Colon (tissue), 2 donors: ENCODE measurements at regions not wholly inside any gene's neighbourhood (a gene's known extent, or its start where the extent isn't known, plus 50 kb on each side); places are given as distances from the start of the nearest gene placed in this dataset.

ENCODE experiments used
- FAIRE-seq: peaks from 2 replicates; lab custom pipeline; 2012; peaks lifted over from hg19 to GRCh38; lab: Jason Lieb, UNC
- donor health status: control.
- donor health status: control.

DNA sequence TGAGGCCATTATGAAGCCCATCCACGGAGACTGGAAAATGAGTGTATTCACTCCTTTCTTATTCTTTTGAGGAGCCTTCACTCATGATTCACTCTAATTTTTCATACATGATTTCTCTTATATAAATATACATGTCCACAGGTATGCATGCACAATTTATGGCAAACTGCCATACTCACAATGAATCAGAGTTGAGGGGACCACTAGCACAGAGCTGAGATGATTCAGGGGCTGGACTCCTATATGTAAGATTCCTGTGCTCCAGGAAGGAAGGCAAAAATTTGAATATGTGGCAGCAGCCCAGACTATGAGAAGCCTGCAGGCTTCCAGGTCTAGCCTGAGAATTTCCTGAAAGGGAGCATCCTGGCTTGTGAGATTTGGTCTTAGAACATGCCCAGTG is 484.6 kb downstream of the PRELID2 start:
- no peak for FAIRE-seq

DNA sequence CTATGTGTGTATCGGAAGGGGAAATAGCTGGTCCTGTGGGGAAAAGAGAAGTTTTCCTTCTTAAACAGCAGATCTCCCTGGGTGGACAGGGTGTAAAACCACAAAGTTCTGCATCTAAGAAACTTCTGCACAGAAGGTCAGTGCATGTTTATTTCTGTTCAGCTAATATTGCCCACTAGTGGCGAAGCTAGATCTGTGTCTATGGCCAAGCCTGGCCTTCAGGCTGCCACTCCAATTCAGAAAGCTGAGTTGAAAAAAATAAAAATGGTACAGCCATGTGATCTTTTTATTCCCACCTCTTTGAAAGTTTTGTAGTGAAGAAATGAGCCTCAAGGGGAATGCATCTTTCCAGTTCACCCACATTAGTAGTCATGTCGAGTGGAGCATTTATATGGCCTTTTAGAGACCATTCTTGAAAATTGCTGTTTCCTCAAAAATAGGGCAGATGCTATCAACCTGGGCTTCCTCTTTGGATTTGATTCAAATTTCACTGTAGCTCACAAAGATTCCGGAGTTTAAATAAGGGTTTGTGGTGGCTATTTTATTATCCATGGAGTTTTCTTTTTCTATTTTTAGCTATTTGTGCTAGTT is 488.0 kb downstream of the PRELID2 start:
- FAIRE-seq, result no peak

DNA sequence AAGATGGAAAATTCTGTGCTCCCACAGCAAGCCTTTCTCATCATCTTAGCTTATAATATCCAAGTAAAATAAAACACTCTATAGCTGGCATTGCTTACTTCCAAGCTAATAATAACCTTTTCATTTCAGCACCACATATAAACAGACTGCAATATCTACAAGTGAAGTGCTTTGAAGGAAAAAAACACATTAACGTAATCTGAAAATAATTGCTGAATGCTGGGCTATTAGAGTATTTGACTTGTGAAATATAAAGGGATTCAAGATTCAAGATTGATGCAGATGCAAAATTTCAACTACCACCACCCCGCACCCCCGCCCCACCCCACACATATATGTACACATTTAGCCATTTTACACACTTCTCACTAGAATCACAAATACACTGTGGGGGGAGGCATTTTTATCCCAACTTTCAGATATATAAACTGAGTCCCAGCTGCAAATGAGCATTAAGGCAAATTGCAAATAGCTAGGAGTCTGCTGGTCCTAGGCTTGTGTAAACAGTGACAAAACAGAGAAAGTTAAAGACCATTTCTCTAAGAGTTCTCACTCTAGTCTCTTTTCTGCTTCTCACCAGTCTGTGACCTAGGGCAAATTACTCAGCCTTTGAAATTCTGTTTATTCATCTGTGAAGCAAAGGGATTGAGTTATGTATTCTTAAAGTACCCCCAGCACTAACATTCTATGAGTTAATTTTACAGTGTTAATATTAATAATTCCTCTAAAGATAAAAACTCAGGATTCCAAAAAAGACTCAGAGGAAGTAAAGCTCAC is 489.4 kb downstream of the PRELID2 start:
- FAIRE-seq, result no peak

DNA sequence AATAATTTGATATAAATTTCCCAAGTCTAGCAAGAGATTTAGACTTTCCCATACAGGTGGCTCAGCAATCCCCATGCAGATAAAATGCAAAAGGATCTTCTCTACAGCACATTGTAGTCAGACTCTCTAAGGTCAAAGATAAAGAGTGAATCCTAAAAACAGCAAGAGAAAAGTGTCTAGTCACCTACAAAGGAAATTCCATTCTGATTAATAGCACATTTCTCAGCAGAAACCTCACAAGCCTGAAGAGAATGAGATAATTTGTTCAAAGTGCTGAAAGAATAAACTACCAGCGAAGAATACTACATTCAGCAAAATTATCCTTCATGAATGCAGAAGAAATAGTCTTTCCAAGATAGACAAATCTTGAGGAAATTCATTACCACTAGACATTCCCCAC is 493.3 kb downstream of the PRELID2 start:
- FAIRE-seq, result no peak

DNA sequence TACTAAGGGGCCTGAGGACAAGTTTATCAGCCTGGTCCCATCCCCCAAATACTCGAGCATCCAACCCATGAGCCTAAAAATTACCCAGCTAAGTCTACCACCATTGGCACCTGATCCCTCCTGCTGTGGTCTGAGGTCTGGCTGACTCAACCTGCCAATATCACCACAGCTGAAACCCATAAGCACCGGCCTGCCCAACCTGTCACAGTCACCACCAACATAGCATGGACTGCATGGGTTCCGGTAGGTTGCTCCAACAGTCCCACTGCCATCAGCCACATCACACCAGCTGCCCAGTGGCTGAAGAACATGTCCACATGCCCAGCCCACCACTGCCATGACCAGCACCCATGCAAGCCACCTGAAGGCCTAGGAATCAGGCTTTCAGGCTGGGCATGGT is 495.0 kb downstream of the PRELID2 start:
- FAIRE-seq, result no peak

DNA sequence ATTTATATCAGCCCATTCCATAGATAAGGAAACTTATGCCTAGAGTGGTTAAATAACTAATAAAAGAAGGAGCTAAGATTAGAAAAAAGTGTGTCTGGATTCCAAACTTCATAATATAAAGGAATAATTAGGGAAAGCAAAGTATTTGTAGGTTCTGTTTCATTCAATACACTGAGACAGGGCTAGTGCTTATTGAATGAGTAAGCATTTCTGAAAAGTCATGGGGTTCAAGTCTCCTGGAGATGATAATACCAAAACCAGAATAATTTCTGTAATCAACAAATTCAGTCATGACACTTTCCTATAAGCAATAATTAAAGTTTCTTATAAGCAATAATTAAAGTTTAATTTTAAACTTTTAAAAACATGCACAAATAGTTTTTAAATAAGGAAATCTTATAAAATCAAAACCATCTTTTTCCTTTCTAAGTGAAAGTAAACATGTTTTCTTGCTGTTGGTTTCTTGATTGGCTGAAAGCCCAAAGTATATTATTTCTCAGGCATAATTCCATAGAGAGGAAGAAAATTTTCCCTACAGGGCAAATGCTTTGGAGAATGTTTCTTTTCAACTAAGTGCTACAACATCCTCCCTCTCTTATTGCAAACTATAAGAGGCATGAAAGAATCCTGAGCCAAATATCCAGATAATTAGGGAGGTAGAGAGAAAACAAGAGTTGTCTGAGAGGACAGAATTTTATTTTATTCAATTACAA is 510.2 kb downstream of the PRELID2 start:
- no peak for FAIRE-seq

DNA sequence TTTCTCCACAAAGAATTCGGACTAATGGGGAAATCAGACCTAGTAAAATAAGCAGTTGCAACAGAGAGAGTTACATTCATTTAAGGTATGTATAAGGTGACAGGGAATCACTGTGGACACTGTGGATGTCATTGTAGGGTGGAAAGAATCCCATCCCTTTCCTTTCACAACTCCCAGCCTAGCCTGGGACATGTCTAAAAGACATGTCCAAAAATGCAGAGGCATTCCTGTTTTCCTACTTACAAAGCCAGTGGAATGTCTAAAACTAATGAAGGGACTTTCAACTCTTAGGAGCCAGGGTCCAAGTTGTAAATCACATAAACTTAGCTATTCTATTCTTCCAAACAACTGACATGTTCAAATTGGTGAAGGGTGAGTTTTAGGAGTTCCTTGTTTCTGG is 511.0 kb downstream of the PRELID2 start:
- FAIRE-seq, result no peak

DNA sequence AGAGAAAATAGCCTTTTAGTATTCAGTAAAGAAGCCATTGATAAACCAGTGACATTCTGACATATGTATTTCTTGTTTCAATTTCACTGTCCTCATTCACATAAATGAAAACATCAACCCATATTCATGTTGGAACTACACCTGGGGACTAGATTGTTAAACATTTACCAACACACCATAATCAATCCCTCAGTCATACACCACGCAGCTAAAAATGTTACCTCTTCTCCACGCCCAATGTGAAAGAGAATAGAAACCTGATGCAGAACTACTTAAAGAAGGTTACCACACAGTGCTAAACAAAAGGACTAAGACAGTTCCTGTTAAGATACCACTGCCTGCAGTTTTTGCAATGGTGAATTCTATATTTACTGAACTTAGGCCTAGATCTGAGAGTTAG is 518.9 kb downstream of the PRELID2 start:
- no peak for FAIRE-seq

DNA sequence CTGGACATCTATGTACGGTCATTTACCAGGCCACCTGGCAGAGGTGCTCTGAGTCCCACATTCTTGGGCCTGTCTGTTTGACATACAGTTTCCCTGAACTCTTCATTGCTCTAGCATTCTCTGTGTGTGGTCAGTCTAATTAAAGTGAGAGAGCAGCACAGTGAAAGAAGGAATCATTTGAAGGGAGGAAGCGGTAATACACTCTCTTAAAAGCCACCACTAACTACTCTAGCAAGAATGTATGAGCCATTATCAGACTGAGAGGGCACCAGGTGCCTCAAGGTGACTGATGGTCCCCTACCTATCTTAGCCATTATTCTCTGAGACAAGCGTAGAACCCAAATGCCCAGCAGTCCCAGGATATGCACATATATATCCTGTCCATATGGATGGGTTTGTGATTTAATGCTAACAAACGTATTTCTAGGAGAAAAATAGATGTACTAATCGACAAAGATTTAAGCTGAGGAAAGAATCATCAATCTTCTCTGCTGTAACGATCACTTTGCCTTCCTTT is 527.2 kb downstream of the PRELID2 start:
- no peak for FAIRE-seq

DNA sequence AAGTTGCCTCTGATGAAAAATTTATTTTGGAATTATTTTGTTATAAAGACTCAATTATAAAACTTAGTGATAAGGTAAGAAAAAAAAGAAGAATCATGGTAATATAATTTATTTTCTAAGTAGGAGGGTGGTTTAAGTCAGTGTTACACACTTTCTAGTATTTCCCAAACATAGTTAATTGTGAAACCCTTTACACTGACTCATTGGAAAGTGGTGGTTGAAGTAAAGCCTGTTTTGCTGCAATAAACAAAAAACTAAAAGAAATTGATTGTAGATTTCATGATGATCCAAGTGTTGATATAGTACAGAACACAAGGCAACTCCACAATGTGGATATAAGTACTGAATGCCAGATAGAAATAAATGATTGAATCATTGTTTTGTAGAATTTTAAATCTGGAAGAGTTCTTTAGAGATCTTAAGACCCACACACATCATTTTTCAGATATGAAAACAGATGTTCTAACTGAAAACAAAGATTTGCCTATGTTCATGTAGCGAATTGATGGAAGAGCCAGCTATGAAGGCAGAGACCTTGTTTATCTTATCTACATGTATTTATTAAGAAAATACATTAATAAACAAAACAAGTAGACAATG is 539.8 kb downstream of the PRELID2 start:
- no peak for FAIRE-seq

DNA sequence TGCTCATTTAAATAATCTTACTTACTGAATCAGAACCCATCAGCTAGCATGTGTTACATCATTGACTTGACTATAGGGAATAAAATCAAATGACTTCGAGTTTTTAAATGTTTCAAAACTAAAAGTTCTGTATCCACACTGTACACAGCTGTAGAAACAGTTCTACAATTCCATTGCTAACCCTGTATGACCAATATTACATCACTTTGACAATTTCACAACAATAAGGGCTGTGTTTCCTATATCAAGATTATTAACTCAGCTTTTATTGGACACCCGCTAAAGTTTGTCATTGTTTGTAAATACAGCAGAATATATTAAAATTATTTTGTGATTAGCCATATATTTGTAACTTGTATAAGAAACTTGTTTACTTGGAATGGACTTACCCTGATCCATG is 540.8 kb downstream of the PRELID2 start:
- FAIRE-seq, result no peak

DNA sequence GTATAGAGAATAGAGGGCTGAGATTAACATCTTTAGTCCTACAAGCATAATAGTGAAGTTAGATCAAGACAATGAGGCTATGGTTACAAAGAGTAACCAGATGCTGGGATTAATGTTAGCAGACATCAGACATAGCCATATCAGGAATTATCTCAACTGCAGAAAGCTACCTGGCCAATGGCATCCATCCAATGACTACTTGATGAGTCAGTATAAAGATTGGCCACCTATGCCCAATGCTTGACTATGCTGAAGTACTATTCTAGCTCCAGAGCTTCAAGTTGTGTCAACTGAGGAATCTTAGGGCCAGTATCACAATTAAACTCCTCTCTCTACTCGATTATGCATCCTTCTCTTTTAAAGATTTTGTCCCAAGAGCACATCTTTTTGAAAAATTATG is 541.4 kb downstream of the PRELID2 start:
- FAIRE-seq, result no peak

DNA sequence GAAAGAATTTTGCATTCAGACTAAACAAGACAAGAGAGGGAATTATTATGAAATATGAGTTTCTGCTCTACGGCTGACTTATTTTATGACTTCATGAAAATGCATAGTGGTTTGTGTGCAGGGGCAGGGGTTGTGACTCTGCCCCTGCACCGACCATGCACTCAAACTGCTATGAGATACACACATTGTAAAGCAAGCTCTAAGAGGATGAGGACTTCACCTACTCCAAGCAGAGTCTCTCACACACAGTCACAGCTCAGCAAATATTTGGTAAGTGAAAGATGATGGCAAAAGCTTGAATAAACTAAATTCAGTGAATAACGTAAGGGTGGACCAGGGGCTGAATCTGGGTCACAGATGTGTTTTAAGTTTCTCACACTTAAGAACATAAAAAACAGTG is 542.9 kb downstream of the PRELID2 start:
- no peak for FAIRE-seq

DNA sequence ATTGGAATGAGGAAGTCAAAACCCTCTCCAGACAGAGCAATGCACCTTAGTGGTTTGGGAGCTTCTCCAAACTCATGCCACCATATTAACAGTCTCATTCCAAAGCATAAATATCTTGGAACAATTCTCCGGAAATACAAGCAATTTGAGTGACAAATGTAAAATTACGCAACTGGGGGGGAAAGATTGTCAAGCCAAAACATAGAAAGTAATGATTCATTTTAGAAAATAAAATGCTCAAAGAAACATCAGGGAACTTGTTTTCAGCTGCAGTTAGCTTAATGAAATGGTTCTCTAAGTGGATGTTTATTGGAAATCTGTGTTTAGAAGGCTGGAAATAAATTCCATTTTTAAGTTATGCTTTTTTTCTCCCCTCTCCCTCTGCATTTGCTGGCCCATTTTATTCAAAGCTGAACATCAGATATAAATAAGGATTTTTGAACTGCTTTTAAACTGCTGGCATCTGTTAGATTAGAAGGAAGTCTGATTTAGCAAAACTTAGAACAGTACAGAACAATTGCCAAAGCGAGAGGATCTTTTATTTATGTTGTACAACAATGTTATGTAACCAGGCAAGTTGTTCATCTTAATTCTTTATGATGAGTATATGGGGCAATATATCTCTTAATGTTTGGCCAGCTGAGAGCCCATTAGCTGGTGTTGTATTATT is 551.9 kb downstream of the PRELID2 start:
- FAIRE-seq, result no peak

DNA sequence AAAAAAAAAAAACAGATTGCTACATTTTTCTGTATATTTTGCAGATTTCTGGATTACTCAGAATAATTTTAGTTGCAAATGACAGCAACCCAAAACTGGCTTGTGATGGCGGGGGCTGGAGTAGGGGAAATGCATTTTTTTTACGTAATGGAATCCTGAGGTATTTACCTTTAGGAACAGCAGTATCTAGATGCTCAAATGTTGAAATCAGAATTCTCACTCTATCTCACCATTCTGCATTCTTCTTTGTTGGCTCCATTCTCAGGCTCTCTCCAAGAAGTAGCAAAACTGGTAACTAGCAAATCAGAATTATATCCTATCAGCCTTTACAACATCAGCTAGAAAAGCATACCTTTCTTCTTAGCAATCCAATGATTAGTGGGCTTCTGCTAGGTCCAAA is 554.3 kb downstream of the PRELID2 start:
- FAIRE-seq, result no peak

DNA sequence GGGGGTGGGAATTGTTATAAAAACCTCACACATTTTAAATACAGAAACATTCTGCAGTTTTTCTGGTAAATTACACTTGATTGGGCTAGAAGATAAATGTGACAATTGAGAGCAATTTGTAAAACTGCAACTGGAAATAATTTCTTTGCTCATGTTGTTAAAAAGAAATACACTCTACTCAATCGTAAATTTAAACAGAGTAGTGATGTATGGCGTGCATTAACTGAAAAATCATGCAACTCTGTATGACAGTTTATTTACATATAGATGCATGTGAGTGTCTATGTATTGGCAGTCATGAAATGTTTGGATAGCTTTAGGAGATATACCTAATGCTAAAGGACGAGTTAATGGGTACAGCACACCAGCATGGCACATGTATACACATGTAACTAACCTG is 554.9 kb downstream of the PRELID2 start:
- FAIRE-seq, result no peak

DNA sequence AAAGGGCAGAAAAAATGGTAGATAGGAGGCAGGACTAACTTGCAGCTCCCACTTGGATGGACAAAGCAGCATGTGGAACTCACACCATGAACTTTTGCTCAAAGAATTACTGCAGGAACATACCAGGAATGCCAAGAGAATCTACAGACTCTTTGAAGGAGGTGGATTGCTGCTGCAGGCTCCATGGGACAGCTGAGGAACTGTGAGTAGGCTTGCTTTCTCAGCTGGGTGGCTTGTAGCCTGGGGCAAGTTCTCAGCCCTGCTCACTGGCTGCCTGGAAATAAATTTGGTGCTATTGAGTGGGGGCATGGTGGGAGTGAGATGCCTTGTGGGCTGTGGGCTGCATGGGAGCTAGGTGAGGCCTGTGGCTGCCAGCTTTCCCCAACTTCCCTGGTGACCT is 574.5 kb downstream of the PRELID2 start:
- no peak for FAIRE-seq

DNA sequence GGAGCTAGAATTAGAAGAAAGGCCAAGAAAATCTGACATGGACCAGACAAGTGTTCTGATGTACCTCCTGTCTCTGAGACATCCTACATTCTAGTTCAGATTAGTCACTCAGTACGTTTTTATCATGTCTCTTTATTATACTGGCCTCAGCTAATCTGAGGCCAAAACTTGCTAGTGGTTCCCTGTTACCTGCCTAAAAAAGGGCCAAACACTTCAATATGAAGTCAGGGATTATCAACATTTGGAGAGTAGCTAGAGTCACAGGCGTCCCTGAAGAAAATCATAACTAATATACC is 587.4 kb downstream of the PRELID2 start:
- FAIRE-seq, result no peak

DNA sequence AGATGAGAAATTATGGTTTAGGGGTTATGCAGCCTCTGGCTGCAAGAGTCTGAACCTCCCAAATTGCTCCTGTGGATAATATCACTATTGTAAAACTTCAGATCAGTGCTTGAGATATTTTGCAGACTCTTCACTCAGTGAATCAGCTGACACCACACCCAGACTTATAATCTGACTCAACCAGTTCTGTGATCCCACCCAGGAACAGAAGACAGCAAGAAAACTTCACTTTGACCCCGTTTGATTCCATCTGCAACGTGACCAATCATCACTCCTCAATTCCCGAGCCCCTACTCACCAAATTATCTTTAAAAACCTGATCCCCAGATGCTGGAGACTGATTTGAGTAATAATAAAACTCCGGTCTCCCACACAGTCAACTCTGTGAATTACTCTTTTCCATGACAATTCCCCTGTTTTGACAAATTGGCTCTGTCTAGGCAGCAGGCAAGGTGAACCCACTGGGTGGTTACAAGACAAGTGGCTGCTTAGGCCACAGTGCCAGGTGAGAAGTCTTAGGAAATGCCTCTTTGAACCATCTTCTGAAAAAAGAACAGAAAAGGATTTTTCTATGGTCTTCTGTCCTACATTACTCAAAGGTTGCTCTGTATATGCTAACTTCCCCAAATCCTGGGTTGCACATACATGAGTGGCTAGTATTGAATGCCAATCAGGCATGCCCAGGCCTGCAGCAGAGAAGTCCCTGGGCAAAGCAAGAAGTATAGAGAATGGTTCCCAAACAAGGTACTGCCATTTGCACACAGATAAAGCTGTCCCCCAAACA is 588.0 kb downstream of the PRELID2 start:
- FAIRE-seq, result no peak

DNA sequence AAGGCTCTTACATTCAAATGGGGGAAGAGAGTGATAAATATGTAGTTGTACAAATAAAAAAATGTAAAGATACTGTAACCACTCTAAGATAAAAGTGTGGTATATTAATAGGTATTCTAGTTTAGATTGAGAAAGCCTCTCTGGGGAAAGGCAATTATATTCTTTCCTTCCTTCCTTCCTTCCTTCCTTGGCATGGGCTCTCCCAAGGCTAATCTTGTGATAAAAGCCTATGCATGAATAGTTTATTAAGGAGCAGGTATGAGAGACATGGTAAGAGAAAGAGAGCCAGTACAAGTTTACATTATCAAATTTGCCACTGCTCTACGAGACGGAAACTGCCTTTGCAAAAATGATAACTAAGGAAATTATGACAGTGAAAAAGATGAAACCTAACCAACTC is 588.8 kb downstream of the PRELID2 start:
- no peak for FAIRE-seq

DNA sequence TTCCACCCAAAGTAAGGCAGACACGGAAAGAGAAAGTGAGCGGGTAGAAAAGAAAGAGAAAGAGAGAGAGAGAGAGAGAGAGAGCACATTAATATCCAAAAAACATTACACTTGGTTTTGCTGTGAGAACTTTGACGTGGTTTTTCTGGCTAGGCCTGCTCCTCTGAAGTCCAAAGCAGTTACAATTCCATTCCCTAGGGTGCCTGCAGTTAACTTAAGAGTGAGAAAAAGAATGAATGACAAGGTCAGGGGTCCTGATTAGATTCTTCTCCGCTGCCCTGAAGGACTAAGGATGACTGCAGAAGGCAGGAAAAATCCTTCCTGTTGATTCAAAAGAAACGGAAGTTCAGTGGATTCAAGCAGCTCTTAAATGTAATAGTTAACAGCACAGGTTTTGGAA is 589.8 kb downstream of the PRELID2 start:
- no peak for FAIRE-seq

DNA sequence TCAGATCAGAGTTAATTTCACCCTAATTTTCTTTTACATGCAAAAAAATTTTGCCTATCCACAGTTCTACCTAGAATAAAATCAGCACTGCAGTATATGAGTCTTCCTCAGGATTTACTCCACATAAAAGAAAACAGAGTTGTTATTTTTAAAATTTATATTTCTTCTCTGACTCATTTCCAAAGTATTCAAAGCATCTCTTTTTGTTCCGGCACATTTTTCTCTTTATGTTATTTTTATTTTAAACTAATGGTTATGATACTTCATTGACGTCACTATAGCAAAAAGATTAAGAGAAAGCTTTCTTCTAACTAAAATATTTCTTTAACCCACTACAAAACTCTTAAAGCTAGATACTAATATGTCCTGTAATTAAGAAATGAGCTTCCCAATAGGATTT is 590.4 kb downstream of the PRELID2 start:
- FAIRE-seq, result no peak
